ENCODE measurements at regions not wholly inside any gene's neighbourhood (a gene's known extent, or its start where the extent isn't known, plus 50 kb on each side); places are given as distances from the start of the nearest gene placed in this dataset.

DNA sequence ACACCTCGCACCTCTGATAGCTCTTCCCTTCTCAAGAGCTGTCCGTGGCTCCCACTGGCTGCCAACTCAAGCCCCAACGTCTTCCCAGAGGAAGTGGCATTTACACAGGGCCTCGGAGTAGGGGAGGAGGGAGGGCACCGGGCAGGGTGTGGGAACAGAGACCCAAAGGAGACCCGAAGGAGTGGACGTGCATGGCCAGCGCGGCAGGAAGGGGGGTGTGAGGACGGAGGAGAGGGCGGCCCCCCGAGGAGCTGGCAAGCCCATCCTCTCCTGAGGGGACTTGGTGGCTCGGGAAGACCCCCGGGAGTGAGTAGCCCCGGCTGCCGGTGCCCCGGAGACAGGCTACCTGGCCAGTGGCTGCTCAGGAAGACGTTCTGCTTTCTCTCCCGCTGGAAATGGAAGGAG, 85.9 kb downstream of the FOXL3 start:
- peaks cover 6% of the 10 kb centered on the region; the same call in 1 of the 2 replicates for H3K27me3 ChIP-seq
- no peaks in the 10 kb centered on the region for H3K36me3 ChIP-seq
- no peak for DNase-seq
- TF ChIP-seq, protein P1, sequence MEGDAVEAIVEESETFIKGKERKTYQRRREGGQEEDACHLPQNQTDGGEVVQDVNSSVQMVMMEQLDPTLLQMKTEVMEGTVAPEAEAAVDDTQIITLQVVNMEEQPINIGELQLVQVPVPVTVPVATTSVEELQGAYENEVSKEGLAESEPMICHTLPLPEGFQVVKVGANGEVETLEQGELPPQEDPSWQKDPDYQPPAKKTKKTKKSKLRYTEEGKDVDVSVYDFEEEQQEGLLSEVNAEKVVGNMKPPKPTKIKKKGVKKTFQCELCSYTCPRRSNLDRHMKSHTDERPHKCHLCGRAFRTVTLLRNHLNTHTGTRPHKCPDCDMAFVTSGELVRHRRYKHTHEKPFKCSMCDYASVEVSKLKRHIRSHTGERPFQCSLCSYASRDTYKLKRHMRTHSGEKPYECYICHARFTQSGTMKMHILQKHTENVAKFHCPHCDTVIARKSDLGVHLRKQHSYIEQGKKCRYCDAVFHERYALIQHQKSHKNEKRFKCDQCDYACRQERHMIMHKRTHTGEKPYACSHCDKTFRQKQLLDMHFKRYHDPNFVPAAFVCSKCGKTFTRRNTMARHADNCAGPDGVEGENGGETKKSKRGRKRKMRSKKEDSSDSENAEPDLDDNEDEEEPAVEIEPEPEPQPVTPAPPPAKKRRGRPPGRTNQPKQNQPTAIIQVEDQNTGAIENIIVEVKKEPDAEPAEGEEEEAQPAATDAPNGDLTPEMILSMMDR (IDR thresholded peaks at IDR 0.05; ENCODE audit: low read depth, low read length), result no peak
- H3K9me3 ChIP-seq, result no peaks in the 10 kb centered on the region; the same call in 1 of the 2 replicates
- no peaks in the 10 kb centered on the region for H3K4me1 ChIP-seq
- no peak overlapping the region for H3K4me3 ChIP-seq (ENCODE audit: low read depth, low read length)

DNA sequence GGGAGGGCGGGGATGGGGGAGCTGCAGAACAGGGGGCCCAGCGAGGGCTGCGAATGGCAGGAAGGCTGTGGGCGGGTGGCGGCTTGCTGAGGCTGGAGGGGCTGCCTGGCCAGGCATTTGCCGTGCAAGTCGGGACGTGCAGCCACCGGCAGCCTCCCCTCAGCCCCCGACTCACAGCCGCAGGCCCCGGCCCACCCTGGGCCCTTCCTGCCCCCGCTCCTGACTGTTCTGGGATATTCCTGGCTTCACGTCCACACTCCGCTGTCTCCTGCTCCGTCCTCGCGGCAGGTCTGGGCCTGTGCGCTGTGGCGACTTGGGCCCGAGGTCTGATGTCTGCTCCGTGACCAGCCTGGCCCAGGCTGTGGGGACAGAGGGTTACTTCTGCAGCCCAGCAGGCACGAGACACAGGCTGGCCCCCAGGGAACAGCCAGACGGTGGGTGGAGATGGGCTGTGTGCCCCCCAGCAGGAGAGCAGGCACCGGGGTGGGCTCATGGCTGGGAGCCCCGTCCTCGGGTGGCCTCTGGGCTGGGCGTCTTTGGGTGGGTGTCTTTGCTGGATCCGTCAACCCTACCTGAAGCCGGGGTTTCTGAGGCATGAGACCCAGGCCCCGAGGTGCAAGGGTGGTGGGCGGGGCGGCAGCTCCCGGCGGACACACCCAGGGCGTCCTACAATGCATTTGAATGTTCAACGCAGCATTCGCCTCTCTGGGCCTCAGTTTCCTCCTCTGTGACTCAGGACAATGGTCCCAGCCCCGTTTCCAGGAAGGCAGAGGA, 86.5 kb downstream of the FOXL3 start:
- H3K9me3 ChIP-seq, result no peaks in the 10 kb centered on the region; the same call in 1 of the 2 replicates
- no peak overlapping the region for H3K4me3 ChIP-seq (ENCODE audit: low read depth, low read length)
- H3K4me1 ChIP-seq, result no peaks in the 10 kb centered on the region
- H3K27me3 ChIP-seq, result peaks cover 6% of the 10 kb centered on the region; the same call in 1 of the 2 replicates
- TF ChIP-seq, protein P1 (IDR thresholded peaks at IDR 0.05; ENCODE audit: low read depth, low read length), result no peak
- DNase-seq, result no peak
- no peaks in the 10 kb centered on the region for H3K36me3 ChIP-seq

DNA sequence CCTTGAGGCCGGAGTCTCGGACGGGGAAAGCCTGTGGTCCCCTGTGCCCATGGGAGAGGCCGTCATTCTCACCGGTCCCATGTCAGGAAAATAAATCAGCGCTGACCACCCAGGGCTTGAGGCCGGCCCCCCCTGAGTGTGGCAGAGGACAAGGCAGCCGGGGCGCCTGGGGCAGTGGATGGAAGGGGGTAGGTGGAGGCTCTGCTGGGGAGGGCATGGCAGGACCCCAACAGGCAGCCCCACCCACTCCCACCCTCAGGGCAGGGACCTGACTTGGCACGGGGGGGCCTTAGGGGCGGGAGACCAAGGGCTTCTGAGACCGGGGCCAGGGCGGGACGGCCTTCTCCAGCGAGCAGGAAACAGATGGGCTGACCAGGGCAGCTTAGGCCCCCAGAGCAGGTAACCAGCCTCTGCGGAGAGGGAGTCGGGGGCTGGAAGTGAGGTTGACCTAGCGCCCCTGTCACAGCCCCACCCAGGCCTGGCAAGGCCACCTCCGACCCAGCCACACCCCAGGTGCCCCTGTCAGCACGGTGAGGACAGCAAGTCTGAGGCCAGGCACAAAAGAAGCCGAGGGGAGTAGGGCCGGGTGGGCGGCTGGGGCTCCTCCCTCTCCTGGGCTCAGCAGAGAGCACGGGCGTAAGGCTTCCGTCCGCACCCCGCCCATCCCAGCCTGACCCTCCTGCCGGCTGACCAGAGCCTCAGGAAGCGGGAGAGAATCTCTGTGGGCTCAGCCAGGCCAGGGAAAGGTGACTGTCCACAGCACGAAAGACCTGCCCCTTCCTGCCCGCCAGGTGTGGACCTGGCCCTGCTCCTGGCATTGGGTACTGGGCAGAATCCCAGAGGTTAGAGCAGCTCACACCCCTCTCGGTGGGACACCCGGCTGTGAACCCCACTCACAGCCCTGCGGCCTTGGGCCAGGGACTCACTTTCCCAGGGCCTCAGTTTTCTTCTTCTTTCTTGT, 87.4 kb downstream of the FOXL3 start:
- H3K27me3 ChIP-seq, result peaks cover 6% of the 10 kb centered on the region; the same call in 1 of the 2 replicates
- no peak for DNase-seq

DNA sequence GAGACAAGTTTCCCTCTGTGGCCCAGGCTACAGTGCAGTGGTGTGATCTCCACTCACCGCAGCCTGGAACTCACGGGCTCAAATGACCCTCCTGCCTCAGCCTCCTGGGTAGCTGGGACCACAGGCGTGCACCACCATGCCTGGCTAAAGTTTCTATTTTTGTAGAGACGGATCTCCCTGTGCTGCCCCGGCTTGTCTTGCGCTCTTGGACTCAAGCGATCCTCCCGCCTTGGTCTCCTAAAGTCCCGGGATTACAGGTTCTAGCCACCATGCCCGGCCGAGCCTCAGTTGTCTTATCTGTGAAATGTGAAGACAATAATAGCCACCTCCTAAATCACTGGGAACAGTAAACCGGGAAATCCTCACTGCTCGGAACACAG, 88.1 kb downstream of the FOXL3 start:
- TF ChIP-seq, protein P1 (IDR thresholded peaks at IDR 0.05; ENCODE audit: low read depth, low read length), result no peak
- Histone ChIP-seq H3K4me3 (ENCODE audit: low read depth, low read length) (no peak overlapping the region), H3K27me3 (peaks cover 6% of the 10 kb centered on the region; the same call in 1 of the 2 replicates), H3K9me3 (no peaks in the 10 kb centered on the region; the same call in 1 of the 2 replicates), H3K36me3 (no peaks in the 10 kb centered on the region), H3K4me1 (no peaks in the 10 kb centered on the region)
- no peak for DNase-seq

More for the DNA sequence above, 87.4 kb downstream of the FOXL3 start:
- no peaks in the 10 kb centered on the region for H3K36me3 ChIP-seq
- H3K4me3 ChIP-seq (ENCODE audit: low read depth, low read length), result no peak overlapping the region
- TF ChIP-seq, protein P1 (IDR thresholded peaks at IDR 0.05; ENCODE audit: low read depth, low read length), result no peak
- no peaks in the 10 kb centered on the region; the same call in 1 of the 2 replicates for H3K9me3 ChIP-seq
- H3K4me1 ChIP-seq, result no peaks in the 10 kb centered on the region

DNA sequence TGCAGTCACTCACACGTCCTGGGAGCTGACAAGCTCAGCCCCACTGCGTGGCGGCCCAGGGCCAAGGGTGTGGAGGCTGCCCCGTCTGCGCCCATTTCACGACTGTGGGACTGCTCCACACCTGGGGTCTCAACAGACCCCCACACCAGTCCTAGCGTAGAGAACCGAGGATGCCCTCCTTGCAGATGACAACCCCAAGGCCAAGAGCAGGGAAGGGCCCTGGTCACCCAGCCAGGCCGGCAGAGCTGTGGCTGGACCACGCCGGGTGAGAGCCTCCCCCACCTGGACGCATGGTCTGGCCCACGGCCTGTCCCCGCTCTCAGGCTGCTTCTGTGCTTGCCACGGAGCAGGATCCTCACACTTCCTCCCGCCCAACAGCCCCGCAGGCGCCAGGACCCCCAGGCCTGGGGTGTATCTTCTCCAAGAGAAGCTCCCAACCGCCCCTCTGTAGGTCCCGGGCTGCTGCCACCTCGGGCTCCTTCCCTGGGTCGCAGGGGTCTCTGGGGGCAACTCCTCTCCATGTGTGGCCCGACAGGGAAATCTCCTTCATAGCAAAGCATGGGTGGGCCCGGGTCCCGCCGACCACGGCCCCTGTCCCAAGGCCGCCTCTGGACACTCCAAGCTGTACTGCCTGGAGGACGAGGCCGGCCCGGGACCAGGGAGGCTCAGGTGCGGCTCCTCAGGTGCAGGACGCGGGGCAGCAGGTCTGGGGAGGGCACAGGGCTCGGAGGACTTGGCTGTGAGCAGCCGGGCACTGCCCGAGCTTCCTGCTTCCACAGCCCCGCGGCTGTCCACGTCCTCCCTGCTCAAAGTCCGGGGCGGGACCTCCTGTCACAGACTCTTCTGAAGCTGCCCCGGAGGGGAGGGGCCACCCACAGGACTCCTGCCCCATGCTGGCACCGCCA, 88.8 kb downstream of the FOXL3 start:
- no peak overlapping the region for H3K4me3 ChIP-seq (ENCODE audit: low read depth, low read length)
- H3K36me3 ChIP-seq, result no peaks in the 10 kb centered on the region
- no peak for DNase-seq
- TF ChIP-seq, protein P1 (IDR thresholded peaks at IDR 0.05; ENCODE audit: low read depth, low read length), result no peak
- no peaks in the 10 kb centered on the region for H3K4me1 ChIP-seq
- H3K9me3 ChIP-seq, result no peaks in the 10 kb centered on the region; the same call in 1 of the 2 replicates
- peaks cover 6% of the 10 kb centered on the region; the same call in 1 of the 2 replicates for H3K27me3 ChIP-seq

Data from BE2C (cell line).